ENCODE measurements at regions not wholly inside any gene's neighbourhood (a gene's known extent, or its start where the extent isn't known, plus 50 kb on each side); places are given as distances from the start of the nearest gene placed in this dataset.

GRCh38 chr6:152905551-152906299 lies 77.1 kb downstream of the FBXO5 start:
- no peak for DNase-seq (ENCODE audit: low read depth)

- no peak for DNase-seq (ENCODE audit: low read depth)
Observed at GRCh38 chr6:152909241-152909640, 73.6 kb downstream of the FBXO5 start.

GRCh38 chr6:152916035-152916434 lies 66.8 kb downstream of the FBXO5 start:
- DNase-seq (ENCODE audit: low read depth) = no peak

- DNase-seq (ENCODE audit: low read depth) = no peak
Observed at GRCh38 chr6:152918991-152919390, 63.9 kb downstream of the FBXO5 start.

- DNase-seq (ENCODE audit: low read depth) = no peak
Observed at GRCh38 chr6:152920016-152920415, 62.8 kb downstream of the FBXO5 start.
